IMR-90 (cell line): ENCODE measurements at regions not wholly inside any gene's neighbourhood (a gene's known extent, or its start where the extent isn't known, plus 50 kb on each side); places are given as distances from the start of the nearest gene placed in this dataset.

ENCODE experiments used
- ATAC-seq: fragments of 200-7000 bp; cut with Tn5 transposase; 2 replicates; pipeline ENCODE4 v1.9.1; 2020; ENCODE audit warnings: low read depth, mild to moderate bottlenecking, moderate library complexity
- BruUV-seq: library from RNA; stranded (reverse); fragments of 400-500 nt; replicated peaks from 2 replicates; lab custom pipeline; 2021; lab: Mats Ljungman, UMichigan
- CTCF ChIA-PET: fragments of 300-600 bp; formaldehyde crosslinking; extraction: SDS; loops from one replicate; lab custom pipeline; 2021; ENCODE audit warnings: antibody characterized with exemption; lab: Yijun Ruan, JAX
- POLR2A ChIA-PET: fragments of 300-600 bp; sonication (Branson Sonifier 250); formaldehyde crosslinking; loops from one replicate; lab custom pipeline; 2022; ENCODE audit warnings: antibody characterized with exemption; ENCODE audit not compliant: unreplicated experiment; lab: Charles Lee
- DNase-seq: peaks from one replicate; pipeline ENCODE4 v3.0.0; 2013
- H2AFZ ChIP-seq: replicated peaks from 2 replicates; pipeline ENCODE3; 2013; ENCODE audit warnings: low read length, mild to moderate bottlenecking; ENCODE audit not compliant: poor library complexity
- H2AK5ac ChIP-seq: 2 replicates; pipeline ENCODE4 v1.6.1; 2013; ENCODE audit warnings: low read depth, low read length, inconsistent platforms
- H2AK9ac ChIP-seq: replicated peaks from 2 replicates; pipeline ENCODE3; 2013; ENCODE audit warnings: mild to moderate bottlenecking, low read depth, low read length, moderate library complexity; ENCODE audit not compliant: poor library complexity
- H2BK120ac ChIP-seq: 2 replicates; pipeline ENCODE4 v1.6.1; 2013; ENCODE audit warnings: low read depth, low read length, inconsistent platforms
- H2BK15ac ChIP-seq: 3 replicates; pipeline ENCODE4 v1.6.1; 2013; ENCODE audit warnings: low read depth, low read length, inconsistent platforms
- H2BK20ac ChIP-seq: 2 replicates; pipeline ENCODE4 v1.6.1; 2013; ENCODE audit warnings: low read depth, mild to moderate bottlenecking, inconsistent platforms, low read length, moderate library complexity
- H2BK5ac ChIP-seq: 2 replicates; pipeline ENCODE4 v1.6.1; 2013; ENCODE audit warnings: mild to moderate bottlenecking, low read depth, low read length, inconsistent platforms; ENCODE audit not compliant: poor library complexity, severe bottlenecking
- H3K14ac ChIP-seq: replicated peaks from 2 replicates; pipeline ENCODE4 v1.6.1; 2013; ENCODE audit warnings: low read depth, low read length, inconsistent platforms
- H3K18ac ChIP-seq: 2 replicates; pipeline ENCODE4 v1.6.1; 2013; ENCODE audit warnings: low read depth, low read length, control low read depth
- H3K23ac ChIP-seq: 2 replicates; pipeline ENCODE4 v1.6.1; 2013; ENCODE audit warnings: low read depth, low read length, inconsistent platforms
- H3K27ac ChIP-seq: 2 replicates; pipeline ENCODE4 v1.5.1; 2013; ENCODE audit warnings: mild to moderate bottlenecking, control low read depth, low read length; ENCODE audit not compliant: insufficient read depth
- H3K27me3 ChIP-seq: 2 replicates; pipeline ENCODE4 v1.6.1; 2013; ENCODE audit warnings: low read length; ENCODE audit not compliant: control insufficient read depth, insufficient read depth
- H3K36me3 ChIP-seq: 2 replicates; pipeline ENCODE4 v1.6.1; 2013; ENCODE audit warnings: low read length, mixed read lengths; ENCODE audit not compliant: control insufficient read depth, insufficient read depth
- H3K4ac ChIP-seq: 2 replicates; pipeline ENCODE4 v1.6.1; 2013; ENCODE audit warnings: low read depth, low read length, inconsistent platforms
- H3K4me1 ChIP-seq: 2 replicates; pipeline ENCODE4 v1.6.1; 2013; ENCODE audit warnings: low read length, mixed read lengths; ENCODE audit not compliant: control insufficient read depth, insufficient read depth
- H3K4me2 ChIP-seq: 2 replicates; pipeline ENCODE4 v1.6.1; 2013; ENCODE audit warnings: low read depth, mild to moderate bottlenecking, control low read depth, low read length, moderate library complexity
- H3K4me3 ChIP-seq: 2 replicates; pipeline ENCODE4 v1.5.1; 2013; ENCODE audit warnings: low read depth, mild to moderate bottlenecking, control low read depth, low read length, moderate library complexity; ENCODE audit not compliant: insufficient read depth
- H3K56ac ChIP-seq: 2 replicates; pipeline ENCODE4 v1.6.1; 2013; ENCODE audit warnings: low read length, inconsistent platforms; ENCODE audit not compliant: insufficient read depth; ENCODE audit errors: extremely low read depth
- H3K79me1 ChIP-seq, 2 experiments: 2 replicates each; pipeline ENCODE4 v1.6.1; 2013; ENCODE audit warnings: low read length in 2 of 2, inconsistent platforms in 1 of 2, low read depth in 1 of 2
- H3K9ac ChIP-seq: 2 replicates; pipeline ENCODE4 v1.6.1; 2013; ENCODE audit warnings: low read depth, low read length, control low read depth
- H3K9me1 ChIP-seq: 2 replicates; pipeline ENCODE4 v1.6.1; 2013; ENCODE audit warnings: low read length, inconsistent platforms; ENCODE audit not compliant: insufficient read depth
- H3K9me3 ChIP-seq: 2 replicates; pipeline ENCODE4 v1.6.1; 2013; ENCODE audit warnings: low read length; ENCODE audit not compliant: control insufficient read depth, insufficient read depth
- H4K20me1 ChIP-seq: 2 replicates; pipeline ENCODE4 v1.6.1; 2013; ENCODE audit warnings: low read length, inconsistent platforms; ENCODE audit not compliant: insufficient read depth
- H4K5ac ChIP-seq: 2 replicates; pipeline ENCODE4 v1.6.1; 2013; ENCODE audit warnings: mild to moderate bottlenecking, low read depth, low read length, control low read depth
- H4K8ac ChIP-seq, 2 experiments: 2 replicates each; pipeline ENCODE4 v1.6.1; 2013; ENCODE audit warnings: low read depth in 2 of 2, low read length in 2 of 2, control low read depth in 1 of 2, inconsistent platforms in 1 of 2
- H4K91ac ChIP-seq: 2 replicates; pipeline ENCODE4 v1.6.1; 2013; ENCODE audit warnings: low read depth, low read length, inconsistent platforms; ENCODE audit not compliant: insufficient read depth
- BHLHE40 ChIP-seq: fragments of 150-350 bp; IDR thresholded peaks from 2 replicates; pipeline ENCODE4 v1.6.1; 2016; ENCODE audit warnings: mild to moderate bottlenecking, low read depth, low read length
- CEBPB ChIP-seq: IDR thresholded peaks from 2 replicates; pipeline ENCODE4 v1.6.1; 2012; ENCODE audit warnings: low read depth, low read length, improper control_type of control experiment
- CHD1 ChIP-seq: IDR thresholded peaks from 2 replicates; pipeline ENCODE4 v1.6.1; 2012; ENCODE audit warnings: low read depth, low read length, improper control_type of control experiment
- MAFK ChIP-seq: IDR thresholded peaks from 2 replicates; pipeline ENCODE4 v1.6.1; 2012; ENCODE audit warnings: low read depth, low read length, improper control_type of control experiment
- MAZ ChIP-seq: IDR thresholded peaks from 2 replicates; pipeline ENCODE4 v1.6.1; 2012; ENCODE audit warnings: low read depth, mild to moderate bottlenecking, low read length, improper control_type of control experiment, moderate library complexity, borderline replicate concordance
- POLR2A ChIP-seq: IDR thresholded peaks from 2 replicates; pipeline ENCODE4 v1.6.1; 2012; ENCODE audit warnings: mild to moderate bottlenecking, low read depth, low read length
- RAD21 ChIP-seq: IDR thresholded peaks from 2 replicates; pipeline ENCODE4 v1.6.1; 2012; ENCODE audit warnings: low read length, improper control_type of control experiment
- RCOR1 ChIP-seq: IDR thresholded peaks from 2 replicates; pipeline ENCODE4 v1.6.1; 2012; ENCODE audit warnings: mild to moderate bottlenecking, low read length, improper control_type of control experiment; ENCODE audit not compliant: insufficient replicate concordance
- RFX5 ChIP-seq: IDR thresholded peaks from 2 replicates; pipeline ENCODE4 v1.8.0; 2012; ENCODE audit warnings: low read depth, mild to moderate bottlenecking, low read length, moderate library complexity
- USF2 ChIP-seq: fragments of 150-350 bp; IDR thresholded peaks from 2 replicates; pipeline ENCODE4 v1.6.1; 2017; ENCODE audit warnings: mild to moderate bottlenecking, antibody characterized with exemption, low read length, low read depth
- WGBS, 2 experiments: methylation state at CpG; one replicate each; pipeline versions ENCODE4 v1.1.5 to v1.1.7; 2013; ENCODE audit warnings: missing lambda C conversion rate in 2 of 2; ENCODE audit not compliant: insufficient read length in 1 of 2; ENCODE audit errors: extremely low coverage in 2 of 2; 5-methylcytosine and 5-hydroxymethylcytosine counted together
- dilution Hi-C: fragments of 300-500 bp; cut with HindIII; formaldehyde crosslinking; loops from one replicate; pipeline ENCODE4 v1.14.3; 2018; ENCODE audit warnings: low sequenced_read_pairs; ENCODE audit not compliant: unreplicated experiment
- in situ Hi-C: fragments of 300-500 bp; cut with MboI; formaldehyde crosslinking; loops from 3 replicates; pipeline ENCODE4 v1.14.3; 2019; ENCODE audit warnings: low sequenced_read_pairs, inconsistent platforms, mixed read lengths
- intact Hi-C: fragments of 100-400 bp; cut with micrococcal nuclease; formaldehyde crosslinking; loops from 2 replicates; pipeline ENCODE4 v1.10.0; 2022

GRCh38 chr3:514192-514591 is 317.6 kb downstream of the CHL1 start:
- Histone ChIP-seq H3K4me2 (no peak overlapping the region), H3K27ac (no peak overlapping the region), H3K9me1 (no peaks in the 10 kb centered on the region), H3K14ac (no peak overlapping the region), H4K5ac (no peak overlapping the region), H3K4me3 (no peak overlapping the region), H2BK5ac (no peak overlapping the region), H3K18ac (no peak overlapping the region), H2AK5ac (no peak overlapping the region), H4K8ac (no peak overlapping the region), H3K79me1 (no peaks in the 10 kb centered on the region), H3K56ac (no peak overlapping the region), H4K20me1 (no peaks in the 10 kb centered on the region), H3K9me3 (no peaks in the 10 kb centered on the region), H4K91ac (no peak overlapping the region), H3K9ac (no peak overlapping the region), H3K4me1 (no peaks in the 10 kb centered on the region), H3K4ac (no peak overlapping the region), H3K23ac (no peak overlapping the region), H2AK9ac (no peak overlapping the region), H2AFZ (no peak overlapping the region), H2BK15ac (no peak overlapping the region), H2BK120ac (no peak overlapping the region), H2BK20ac (no peak overlapping the region), H3K36me3 (no peaks in the 10 kb centered on the region), H3K27me3 (no peaks in the 10 kb centered on the region)
- intact Hi-C loops, result no loop called here
- ChIA-PET CTCF (no interaction called here), POLR2A (no interaction called here)
- in situ Hi-C loops, result no loop called here
- ATAC-seq, result no peak
- TF ChIP-seq POLR2A, result no peak
- no peak for TF ChIP-seq CHD1
- no peak for TF ChIP-seq RAD21
- no peak for TF ChIP-seq RFX5
- no peak for TF ChIP-seq RCOR1
- no peak for TF ChIP-seq USF2
- TF ChIP-seq BHLHE40, result no peak
- TF ChIP-seq MAZ, result no peak
- TF ChIP-seq MAFK, result no peak
- TF ChIP-seq CEBPB, result no peak
- BruUV-seq, result no TSS peak
- dilution Hi-C loops, result no loop called here
- no peak for DNase-seq
- WGBS, 2 experiments, result no CpG with 5 or more reads among the region's 2 CpGs
